GM13977 (cell line): ENCODE measurements at regions not wholly inside any gene's neighbourhood (a gene's known extent, or its start where the extent isn't known, plus 50 kb on each side); places are given as distances from the start of the nearest gene placed in this dataset.
"Not testable (repeated sequence)": the region's sequence is repeated elsewhere in the genome, so short reads cannot be mapped to it uniquely, and the experiment has no call there.

Experiments
- DNase-seq: peaks from one replicate; pipeline ENCODE4 v3.0.0; 2012; ENCODE audit warnings: low spot score
- in situ Hi-C: fragments of 300-500 bp; cut with MboI; formaldehyde crosslinking; loops from one replicate; pipeline ENCODE4 v1.12.0; 2022; ENCODE audit warnings: low sequenced_read_pairs, low pct_unique_long_range_greater_than_20kb, mixed read lengths, inconsistent platforms; ENCODE audit not compliant: unreplicated experiment
- TF ChIP-seq, protein P1 (sequence below): IDR thresholded peaks from 2 replicates; pipeline ENCODE4 v1.5.1; 2012; ENCODE audit warnings: mild to moderate bottlenecking, control low read depth; ENCODE audit not compliant: insufficient read depth; ENCODE audit errors: extremely low read depth, missing control alignments

DNA sequence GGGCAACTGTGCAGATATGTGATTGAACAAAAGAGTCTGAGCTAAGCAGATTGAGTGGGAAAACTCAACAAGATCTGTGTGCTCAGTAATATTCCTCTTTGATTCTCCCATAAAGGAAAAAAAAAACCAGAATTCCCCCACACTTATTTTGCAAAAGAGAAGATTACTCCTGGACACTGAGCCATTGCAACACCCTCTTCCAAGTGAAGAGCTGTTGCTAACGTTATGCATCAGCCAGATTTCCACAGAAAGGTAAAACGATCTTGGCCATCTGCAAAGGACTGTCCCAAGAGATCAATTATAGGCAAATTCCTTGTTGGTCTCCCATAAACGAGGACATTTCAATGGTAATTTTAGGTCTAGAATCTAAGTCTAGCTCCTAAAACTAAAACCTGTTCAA, 587.7 kb downstream of the C12orf50 start:
- TF ChIP-seq, protein P1, sequence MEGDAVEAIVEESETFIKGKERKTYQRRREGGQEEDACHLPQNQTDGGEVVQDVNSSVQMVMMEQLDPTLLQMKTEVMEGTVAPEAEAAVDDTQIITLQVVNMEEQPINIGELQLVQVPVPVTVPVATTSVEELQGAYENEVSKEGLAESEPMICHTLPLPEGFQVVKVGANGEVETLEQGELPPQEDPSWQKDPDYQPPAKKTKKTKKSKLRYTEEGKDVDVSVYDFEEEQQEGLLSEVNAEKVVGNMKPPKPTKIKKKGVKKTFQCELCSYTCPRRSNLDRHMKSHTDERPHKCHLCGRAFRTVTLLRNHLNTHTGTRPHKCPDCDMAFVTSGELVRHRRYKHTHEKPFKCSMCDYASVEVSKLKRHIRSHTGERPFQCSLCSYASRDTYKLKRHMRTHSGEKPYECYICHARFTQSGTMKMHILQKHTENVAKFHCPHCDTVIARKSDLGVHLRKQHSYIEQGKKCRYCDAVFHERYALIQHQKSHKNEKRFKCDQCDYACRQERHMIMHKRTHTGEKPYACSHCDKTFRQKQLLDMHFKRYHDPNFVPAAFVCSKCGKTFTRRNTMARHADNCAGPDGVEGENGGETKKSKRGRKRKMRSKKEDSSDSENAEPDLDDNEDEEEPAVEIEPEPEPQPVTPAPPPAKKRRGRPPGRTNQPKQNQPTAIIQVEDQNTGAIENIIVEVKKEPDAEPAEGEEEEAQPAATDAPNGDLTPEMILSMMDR = no peak
- DNase-seq = no peak
- in situ Hi-C loops = no loop called here

DNA sequence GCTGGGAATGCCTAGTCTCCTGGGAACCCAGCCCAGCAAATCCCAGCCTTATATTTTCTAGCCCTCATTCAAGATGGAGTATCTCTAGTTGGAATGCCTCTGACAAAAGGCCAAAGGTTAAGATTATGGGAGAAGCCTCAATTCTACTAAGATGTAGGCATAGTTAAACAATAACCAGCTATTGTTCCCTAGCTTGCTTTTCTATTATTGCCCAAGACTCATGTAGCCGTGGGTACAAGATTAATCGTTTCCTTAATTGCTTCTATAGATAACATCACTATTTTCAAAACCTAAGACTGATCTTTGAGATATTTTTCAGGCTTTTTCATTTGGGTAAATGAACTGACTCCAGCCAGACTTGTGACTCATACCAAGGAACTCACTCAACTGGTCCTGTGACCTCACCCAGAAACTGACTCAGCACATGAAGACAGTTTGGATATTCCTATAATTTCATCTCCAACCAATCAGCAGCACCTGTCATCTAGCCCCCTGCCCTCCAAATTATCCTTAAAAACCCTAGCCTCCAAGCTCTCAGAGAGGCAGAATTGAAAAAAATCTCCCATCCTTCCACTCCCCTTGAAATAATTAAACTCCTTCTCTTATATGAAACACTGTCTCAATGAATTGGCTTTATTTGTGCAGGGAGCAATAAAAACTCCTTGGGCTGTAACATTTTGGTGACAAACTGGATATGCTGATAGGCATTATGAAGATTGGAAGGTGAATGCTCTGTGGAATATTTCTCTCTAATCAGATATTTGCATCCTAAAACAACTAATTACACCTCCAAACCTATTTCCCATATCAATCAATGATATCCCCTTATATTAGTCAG, 589.0 kb downstream of the C12orf50 start:
- DNase-seq = no peak
- TF ChIP-seq, protein P1 = no peak
- in situ Hi-C loops = no loop called here

DNA sequence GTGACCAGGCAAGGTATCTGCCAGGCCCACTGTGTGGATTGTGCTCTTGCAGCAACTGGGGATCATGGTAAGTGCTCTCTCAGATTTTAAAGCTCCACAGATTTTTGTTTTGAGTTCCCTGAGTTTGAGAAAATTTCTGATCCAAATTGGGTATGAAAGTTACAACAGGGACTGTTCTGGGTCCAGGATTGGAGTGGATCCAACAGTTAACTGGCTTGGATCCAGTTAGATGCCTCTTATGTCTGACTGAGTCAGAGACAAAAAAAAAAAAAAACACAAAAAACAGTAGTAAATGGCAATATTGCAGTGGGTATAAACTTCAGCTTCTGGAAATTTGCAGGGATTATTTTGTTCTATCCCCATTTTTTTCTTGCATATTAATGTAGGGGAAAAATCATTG, 598.8 kb downstream of the C12orf50 start:
- no peak for DNase-seq
- in situ Hi-C loops = no loop called here
- TF ChIP-seq, protein P1 = no peak

DNA sequence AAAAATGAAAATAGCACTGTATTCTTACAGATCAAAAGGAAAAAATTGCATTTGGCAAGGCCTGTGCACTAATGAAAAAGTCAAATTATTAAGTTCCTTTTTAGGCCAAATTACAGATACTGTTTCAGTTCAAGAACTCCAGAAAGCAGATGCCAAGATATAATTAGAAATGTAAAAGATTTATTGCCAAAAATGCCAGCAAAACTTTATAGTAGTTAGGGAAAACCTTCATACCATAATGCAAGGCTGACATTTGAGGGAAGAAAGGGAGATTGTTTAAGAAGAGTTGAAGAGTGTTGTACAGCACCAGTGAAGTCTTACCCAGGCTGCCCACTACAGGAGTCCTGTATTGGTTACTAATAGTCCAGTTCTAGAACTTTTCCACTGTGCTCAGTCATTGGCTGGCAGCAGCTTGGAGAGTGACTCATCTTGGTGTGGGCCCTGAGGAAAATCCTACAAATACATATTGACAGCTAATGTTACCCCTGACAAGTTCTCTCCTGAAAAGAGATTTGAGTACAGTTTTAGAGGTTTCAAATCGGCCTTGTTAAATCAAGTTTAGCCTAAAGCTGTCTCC, 600.4 kb downstream of the C12orf50 start:
- in situ Hi-C loops = no loop called here
- TF ChIP-seq, protein P1 = no peak
- no peak for DNase-seq

DNA sequence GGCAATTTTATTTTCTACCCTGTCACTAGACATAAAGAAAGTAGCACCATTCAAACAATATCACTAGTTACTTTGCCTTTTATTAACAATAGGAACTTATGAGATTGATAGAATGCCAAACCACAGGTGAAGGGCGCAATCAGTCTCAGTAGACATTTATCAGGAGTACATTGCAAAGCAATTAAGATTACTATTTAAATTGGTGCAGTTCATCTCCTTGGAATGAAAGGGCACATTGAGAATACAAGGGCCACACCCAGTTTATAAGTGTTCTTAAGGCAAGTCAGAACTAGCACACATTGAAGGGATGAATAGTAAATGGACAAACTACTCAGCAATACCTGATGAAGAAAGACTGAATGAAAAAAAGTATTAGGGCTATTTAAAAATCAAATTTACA, 601.4 kb downstream of the C12orf50 start:
- DNase-seq = no peak
- TF ChIP-seq, protein P1 = no peak
- in situ Hi-C loops = no loop called here

DNA sequence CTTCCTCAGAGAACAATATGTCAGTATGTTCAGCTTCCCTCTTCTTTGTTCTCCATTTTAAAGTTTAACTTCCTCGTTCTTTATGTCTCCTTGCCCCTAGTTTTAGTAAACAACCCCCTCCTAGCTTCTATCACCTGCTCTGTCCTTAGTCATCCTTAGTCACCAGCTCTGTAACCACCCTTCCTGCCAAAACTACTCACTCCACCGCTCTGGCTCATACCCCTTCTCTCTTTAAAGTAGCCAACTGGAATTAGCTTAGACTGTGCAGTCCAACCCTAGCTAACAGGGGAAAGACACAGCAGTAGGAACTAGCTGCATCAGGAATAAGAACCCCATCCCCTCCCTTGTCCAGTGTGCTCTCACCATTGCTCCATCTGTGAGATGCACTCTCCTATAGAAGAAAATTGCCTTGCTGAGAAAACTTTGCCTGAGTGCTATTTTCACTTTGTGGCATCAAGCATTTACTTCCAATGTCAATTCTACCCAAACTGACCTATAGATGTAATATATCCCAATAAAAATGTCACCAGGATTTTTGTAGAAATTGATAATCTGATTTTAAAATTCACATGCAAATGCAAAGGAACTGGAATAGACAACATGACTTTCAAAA, 603.2 kb downstream of the C12orf50 start:
- in situ Hi-C loops = no loop called here
- TF ChIP-seq, protein P1 = no peak
- DNase-seq = no peak

DNA sequence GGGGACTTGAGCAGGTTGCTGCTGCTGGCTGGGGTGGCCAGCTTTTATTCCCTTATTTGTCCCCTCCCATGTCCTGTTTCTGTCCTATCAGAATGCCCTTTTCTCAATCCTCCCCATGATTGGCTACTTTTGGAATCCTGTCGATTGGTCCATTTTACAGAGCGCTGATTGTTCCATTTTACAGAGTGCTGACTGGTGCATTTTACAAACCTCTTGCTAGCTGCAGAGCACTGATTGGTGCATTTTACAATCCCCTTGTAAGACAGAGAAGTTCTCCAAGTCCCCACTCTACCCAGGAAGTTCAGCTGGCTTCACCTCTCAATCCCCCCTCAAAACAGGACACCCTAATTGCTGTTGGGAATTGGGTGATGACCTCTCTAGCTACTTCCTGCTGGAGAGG, 608.0 kb downstream of the C12orf50 start:
- in situ Hi-C loops, DNase-seq: not testable (repeated sequence)
